ENCODE measurements at regions not wholly inside any gene's neighbourhood (a gene's known extent, or its start where the extent isn't known, plus 50 kb on each side); places are given as distances from the start of the nearest gene placed in this dataset.

DNA sequence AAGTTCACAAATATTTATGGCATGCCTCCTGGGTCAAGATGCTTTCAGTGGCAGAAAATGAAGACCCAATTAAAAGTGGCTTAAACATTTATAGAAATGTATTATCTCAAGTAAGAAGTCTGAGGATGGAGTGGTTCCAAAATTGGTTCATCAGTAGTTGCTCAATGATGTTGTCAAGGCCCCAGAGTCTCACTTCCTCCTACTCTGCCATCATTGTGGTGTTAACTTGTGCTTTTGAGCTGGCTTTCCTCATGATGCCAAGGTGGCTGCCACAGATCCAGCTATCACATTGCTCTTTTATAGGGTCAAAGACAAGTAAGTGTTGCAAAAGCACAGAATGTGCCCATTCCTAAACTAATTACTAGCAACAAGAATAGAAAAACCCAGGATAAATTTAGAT, 404.6 kb upstream of the NRP1 start:
- no peak for DNase-seq (ENCODE audit: low spot score)

DNA sequence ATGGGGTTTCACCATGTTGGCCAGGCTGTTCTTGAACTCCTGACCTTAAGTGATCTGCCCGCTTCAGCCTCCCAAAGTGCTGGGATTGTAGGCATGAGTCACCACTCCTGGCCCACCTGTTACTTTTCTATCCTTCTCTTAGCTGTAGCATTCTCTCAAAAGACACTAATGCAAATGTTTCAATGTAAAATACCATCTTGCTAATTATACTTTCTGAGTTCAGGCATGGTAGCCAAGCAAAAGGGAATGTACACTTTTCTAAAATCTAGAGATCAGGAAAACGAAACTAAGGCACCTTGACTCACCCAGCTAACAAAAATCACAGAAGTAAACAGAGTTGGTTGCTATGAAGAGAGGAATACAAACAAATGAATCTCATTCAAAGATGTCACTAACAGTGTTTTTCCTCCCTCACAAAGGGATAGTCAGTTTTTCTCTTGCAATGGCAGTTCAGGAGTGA, 401.0 kb upstream of the NRP1 start:
- no peak for DNase-seq (ENCODE audit: low spot score)

DNA sequence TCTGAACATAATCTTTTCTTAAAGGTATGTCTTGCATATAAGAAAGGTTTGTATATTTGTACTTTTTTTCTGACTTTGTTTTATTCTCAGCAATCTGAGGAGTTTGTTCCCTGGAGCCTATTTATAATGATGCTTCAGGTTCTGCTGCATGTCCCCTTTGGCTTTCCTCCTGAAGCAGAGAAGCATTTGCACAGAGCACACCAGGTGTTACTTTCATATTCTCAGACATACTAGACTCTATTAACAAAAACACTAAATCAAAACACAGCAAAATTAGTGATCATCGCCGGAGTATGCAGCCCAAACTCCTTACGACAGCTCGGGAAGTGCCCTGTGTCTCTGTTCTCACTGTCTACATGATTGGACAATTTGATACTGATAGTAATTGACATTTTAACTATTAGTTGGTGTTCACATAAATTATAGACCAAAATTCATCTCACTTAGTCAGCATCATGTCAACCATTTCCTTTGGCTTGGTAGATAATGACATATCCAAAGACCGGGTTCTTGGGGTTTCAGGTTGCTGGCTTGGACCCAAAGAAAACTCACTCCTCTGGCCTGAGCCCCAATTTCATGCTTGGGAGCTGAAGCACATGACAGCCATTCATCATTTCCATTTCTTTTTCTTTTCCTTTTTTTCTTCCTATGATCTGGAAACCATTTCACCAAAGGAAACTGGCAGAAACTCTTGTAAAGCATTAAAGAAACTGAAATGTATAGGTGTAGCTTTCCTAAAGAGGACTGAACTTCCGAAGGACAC, 400.1 kb upstream of the NRP1 start:
- no peak for DNase-seq (ENCODE audit: low spot score)

DNA sequence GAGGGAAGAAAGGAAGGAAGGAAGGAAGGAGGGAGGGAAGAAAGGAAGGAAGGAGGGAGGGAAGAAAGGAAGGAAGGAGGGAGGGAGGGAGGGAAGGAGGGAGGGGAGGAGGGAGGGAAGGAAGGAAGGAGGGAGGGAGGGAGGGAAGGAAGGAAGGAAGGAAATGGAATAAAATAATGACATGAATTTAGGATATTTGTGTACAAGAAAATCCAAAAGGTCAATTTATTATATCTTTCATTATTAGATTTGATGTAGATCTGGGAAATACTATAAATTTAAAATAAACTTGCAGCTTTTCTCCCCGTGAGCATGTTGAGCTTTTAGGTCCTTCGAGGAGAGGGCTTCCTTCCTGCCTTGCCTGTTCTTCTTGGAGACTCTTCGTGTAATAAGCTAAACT, 398.6 kb upstream of the NRP1 start:
- DNase-seq (ENCODE audit: low spot score): no peak

DNA sequence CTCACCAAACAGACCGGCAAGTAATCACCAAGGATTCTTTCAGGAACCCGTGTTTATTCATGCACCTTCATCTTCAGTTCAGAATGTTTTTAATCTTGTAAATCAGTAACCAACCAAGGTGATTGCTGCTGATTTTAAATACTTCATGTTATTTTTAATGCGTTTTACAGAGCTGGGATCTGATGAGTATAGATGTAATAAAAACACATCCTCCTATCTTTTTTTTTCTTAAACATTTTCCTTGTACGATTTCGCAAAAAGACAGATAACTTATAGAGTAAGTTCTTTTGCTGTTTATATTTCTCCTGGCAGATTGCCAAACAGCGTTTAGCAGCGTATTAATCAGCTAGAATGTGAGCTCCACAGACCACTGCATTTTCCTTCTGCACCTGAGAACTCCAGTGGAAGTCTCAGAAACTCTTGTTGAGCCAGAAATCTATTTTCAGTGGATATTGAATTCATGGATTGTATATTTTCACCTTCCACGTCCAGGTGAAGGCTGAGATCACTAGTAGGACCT, 397.8 kb upstream of the NRP1 start:
- no peak for DNase-seq (ENCODE audit: low spot score)

DNA sequence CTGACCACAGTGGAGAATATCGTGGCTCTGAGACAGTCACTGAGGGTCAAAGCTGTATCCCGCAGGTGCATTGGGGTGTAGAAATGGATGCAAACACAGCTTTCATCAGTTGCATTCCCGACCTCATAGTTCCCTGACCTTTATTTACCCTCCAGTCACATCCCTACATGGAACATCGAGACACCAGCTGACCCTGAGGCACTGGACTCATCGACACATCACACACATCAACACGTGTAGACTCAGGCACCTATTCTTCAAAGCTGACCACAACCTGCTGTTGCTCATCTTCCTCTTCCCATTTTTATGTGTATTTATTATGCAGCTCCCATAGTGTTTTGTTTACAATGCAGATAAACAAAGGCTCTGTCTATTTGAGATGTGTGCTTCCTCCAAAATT, 396.9 kb upstream of the NRP1 start:
- DNase-seq (ENCODE audit: low spot score): no peak

DNA sequence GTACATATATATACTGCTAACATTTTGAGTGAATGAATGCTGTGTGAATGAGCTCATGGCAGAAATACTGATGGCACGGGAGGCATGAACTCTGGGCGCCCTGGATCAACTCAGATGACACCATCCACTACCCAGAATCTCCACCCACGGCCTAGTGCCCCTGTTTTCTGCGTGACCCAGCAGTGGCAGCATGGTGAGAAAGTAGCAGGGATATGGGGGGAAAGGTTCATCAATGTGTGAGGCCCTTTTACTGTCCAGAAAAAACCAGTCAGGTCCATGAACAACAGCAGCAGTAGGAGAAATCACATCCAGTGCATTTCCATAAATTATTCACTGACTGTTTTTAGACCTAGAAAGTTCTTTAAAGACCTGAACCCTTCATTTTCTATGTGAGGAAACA, 391.0 kb upstream of the NRP1 start:
- DNase-seq (ENCODE audit: low spot score): no peak

DNA sequence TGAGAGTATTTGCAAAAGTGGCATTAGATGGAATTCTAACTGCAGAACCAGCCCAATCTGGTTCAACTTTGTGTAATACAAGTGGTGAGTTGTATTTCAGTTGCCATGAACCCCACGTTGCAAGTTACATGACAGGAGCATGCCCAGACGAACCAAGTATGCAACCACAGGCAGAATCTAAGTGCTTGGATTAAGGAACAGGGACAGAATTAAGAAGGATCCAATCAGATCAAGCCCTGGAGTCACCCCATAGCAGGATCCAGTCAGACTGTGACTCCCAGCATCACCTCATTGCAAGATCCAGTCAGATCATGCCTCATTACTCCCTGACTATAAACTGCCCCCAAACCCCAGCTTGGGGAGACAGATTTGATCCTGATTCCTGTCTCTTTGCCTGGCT, 388.7 kb upstream of the NRP1 start:
- no peak for DNase-seq (ENCODE audit: low spot score)

DNA sequence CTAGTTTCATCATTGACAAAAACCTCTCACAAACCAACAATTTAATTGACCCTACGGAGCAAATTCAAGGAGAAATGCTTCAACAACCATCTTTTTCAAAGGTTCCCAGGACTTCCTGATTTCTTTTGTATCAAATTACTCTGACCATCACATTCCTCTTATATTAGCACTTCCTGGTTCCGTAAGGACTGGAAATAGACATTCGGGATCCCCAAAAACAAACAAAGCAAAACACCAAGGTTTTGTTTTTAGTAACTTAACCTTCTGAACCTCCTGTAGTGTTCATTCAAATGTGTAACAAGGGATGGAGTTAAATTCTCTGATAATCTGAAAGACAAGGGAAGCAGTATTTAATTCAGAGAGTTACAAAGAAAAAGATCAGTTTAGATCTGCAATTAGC, 387.6 kb upstream of the NRP1 start:
- no peak for DNase-seq (ENCODE audit: low spot score)

DNA sequence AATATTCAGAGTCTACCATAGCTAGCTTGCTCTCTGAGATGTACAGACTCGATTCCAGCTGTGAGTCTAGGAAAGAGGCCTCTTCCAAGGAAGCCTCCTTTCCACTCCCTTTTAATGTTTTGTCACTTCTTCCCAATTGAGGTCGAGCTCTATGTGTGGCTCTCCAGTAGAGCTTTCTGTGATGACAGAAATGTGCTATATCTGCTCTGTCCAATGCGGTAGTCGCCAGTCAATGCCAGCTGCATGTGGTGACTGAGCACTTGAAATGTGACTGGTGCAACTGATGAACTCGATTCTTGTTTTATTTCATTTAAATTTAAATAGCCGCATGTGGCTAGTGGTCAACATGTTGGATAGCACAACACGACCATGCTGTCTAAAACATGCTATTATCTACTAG, 387.0 kb upstream of the NRP1 start:
- no peak for DNase-seq (ENCODE audit: low spot score)

DNA sequence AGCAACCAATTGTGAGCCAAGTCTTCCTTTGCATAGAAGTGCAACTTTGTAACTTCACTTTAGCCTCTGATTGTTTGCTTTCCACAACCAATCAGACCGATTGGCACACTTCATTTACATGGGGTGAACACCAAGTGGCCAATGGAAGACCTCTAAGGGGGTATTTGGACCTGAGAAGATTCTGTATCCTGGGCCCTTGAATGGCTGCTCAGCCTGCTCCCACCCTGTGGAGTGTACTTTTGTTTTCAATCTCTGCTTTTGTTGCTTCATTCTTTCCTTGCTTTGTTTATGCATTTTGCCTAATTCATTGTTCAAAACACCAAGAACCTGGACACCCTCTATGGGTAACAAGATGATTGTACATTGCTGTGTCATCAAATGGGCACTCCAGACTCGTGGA, 385.7 kb upstream of the NRP1 start:
- no peak for DNase-seq (ENCODE audit: low spot score)

DNA sequence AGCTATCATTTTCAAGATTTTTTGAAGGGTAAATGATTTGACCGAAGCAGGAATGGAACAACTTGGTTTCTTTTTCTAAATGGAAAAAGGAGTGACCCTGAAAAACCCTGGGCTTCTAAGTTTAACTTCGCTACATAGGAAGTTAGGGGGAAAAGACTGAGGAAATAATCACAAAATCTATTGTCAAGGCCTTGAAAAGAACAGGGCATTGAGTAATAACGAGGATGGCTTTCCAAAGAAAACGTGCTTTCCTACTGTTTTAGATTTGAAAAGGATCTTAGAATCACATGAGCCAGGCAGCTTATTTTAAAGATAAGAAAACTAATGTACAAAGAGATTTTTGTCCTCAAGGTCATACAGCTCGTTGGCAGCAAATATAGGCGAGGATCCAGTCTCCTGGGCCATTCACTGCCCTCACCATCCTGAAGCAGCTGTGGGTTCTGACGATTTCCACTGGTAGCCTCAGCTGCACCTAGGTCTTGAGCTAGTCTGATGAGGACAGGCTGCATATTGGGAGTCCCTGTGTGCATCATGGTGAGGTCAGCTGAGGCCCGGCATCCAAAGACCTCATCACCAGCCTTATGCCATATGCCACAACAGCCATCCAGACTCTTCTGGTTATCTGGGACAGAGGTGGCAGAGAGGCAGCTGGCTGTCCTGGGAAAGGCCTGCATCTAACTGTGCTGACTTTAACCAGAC, 384.7 kb upstream of the NRP1 start:
- no peak for DNase-seq (ENCODE audit: low spot score)

DNA sequence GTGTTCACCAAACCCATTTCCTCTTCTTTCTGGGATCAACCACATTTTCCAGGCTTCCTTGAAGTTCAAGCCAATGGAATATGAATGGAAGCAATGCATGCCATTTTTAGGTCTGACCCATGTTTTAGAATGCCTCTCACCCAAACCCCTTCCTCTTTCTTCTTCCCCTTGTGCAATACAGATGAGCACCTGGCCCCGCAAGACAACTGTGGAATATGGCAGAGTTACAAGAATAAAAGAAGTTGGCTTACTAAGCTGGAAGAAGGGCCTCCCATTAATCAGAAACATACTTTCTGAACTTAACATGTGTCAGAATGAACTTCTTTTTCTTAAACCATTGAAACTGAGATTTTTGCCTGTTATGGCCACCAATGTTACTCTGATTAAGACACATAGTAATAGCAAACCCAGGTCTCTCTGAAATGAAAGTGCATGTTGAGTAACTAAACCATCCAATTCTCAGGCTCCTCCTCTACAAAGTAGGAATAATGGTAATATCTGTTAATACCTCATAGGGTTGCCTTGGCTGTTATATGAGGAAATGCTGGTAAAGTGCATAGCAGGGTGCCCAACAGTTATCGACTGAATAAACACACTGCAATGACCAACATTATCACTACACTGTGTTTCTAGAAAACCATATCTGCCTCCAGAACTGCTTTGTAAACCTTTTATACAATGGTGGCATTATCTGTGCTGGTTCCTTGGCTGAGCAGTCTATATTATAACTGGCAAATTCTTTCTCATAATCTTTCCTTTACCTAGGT, 382.2 kb upstream of the NRP1 start:
- no peak for DNase-seq (ENCODE audit: low spot score)

DNA sequence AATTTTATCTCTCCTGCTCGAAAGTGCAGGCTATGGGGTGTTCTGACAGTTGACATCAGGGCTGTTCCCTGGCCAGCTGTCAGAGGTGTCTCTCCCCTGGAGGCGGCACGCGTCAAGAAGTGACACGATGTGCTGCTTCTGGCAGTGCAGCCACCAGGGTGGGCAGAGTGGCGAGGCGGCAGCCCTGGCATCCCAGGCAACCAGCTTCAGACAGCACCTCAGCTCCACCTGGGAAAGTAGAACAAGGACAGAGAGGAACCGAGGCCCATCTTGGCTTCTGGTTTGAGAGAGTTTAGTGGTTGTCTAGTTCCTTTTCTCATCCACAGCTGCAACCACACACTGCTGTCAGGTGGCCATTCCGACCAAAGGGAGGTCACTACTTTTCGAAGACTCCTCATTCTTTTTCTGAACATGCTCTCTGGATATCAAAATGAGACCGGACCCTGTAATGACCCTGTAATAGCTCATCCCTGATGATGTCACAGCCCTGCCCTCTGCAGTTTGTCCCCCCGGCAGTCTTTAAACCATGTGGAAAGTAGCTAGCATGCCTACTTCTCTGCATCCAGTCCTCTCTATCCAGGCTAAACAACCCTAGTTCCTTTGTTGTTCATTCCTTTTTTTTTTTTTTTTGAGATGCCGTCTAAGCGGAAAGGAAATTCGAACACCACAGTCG, 381.0 kb upstream of the NRP1 start:
- DNase-seq (ENCODE audit: low spot score): no peak

DNA sequence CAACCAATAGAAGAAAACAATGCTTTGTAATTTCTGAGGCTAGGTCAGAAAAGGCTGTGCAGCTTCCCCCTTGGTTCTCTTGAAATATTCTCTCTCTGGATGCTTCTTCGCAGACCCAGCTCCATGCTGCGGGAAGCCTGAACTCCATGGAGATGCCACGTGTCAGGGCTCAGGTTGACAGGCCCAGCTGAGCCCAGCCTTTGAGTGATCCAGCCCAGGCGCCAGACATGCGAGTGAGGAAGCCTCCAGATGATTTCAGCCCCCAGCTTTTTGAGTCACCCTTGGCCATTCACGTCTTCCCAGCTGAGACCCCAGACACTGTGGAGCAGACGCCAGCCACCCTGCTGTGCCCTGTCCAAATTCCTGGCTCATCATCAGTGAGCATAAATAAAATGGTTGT, 378.4 kb upstream of the NRP1 start:
- DNase-seq (ENCODE audit: low spot score): no peak

DNA sequence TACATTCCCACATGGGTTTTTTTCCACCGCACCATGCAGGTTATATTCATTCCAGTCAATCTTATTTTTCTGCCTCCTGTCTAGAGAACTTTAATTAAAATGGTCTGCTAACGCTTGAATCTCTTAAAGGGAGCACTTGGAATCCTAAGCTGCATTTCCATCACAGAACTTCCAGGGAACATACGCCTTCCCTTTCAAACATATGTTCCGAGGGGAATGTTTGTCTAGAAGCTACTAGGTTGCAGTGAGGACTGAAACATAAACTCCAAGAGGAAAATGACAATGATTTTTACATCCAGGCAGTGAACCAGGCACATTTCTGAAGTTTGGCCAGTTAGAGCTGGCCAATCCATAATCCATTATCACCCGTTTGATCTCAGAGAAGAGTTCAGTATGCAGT, 375.5 kb upstream of the NRP1 start:
- DNase-seq (ENCODE audit: low spot score): no peak

DNA sequence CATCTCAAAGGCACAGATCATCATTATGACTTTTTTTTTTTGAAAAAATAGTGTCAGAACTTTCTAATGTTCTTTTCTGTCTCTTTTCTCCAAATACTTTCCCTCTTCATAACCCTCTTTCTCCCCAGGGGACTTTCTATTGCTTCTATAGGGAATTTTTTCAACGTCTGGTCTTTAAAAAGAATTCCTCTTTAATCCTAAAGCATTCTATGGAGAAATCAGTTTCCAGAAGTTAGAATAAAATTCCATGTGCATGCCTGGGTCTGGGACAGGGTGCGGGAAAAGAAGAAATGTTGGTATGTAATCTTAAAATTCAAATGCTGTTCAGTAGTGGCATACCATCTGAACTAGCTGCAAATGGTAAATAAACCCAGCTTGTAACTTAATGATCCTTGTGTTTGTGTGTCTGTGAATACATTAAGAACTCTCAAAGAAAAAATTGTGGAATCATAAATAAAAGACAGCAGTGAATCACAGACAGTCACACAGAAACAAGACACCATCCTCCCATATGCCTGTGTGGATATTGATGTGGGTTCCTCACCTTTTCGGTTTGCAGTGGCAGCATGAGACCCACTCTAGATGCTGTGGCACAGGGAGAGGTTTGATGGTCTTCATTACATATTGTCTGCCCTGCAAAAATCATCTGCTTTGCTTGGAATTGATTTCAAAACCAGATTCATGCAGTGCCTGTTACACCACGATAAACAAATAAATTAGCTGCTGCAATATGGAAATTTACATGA, 374.7 kb upstream of the NRP1 start:
- no peak for DNase-seq (ENCODE audit: low spot score)

DNA sequence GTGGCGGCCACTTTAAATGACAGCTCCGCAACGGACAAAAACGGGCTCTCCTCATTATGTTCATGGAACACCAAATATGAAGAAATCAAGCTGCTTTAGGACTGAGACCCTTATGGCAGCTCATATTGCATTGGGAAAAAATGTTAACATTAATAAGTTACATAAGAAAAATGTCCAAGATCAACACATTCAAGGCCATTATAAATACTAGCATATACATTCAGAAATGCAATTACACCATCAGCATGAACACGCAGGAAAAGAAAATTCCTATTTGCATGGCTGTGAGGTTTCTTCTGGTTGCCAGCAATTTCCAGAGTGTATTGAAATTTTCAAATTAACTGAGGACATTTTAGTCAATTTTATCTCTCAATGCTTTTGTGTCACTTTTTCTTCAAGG, 374.1 kb upstream of the NRP1 start:
- DNase-seq (ENCODE audit: low spot score): no peak

DNA sequence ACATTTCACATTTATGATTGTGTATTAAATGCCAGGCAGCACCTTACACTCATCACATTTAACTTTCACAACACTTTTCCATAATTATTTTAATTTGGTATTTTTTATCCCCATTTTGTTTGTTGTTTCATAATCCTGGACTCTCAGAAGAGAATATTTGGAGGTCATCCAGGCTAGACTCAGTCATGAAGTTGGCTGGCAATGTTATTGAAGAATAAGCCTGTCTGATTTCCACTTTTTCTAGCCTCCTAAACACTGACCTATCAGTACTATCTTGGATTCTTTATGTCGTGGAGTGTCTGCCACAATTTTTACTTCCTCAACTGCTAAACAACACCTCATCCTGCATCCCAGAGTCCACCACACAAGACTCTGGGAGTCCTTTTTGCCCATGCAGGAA, 372.3 kb upstream of the NRP1 start:
- DNase-seq (ENCODE audit: low spot score): no peak

DNA sequence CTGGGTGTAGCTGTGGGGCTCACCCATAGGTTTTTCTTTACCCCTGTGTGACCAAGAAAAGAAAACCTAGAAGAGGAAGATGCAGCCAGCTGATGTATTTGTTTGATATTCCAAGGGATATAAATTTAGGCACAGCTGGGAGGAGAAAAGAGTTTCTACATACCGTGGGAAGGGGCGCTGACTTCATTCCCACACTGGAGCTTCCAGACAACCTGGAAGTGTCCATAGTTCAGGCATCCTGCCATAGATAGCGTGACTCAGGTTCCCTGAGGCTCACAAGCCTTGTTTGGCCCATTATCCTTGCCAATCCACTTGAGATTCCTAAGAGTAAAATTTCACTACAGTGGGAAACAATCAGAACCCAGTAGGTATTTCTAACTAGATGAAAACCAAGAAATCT, 371.7 kb upstream of the NRP1 start:
- DNase-seq (ENCODE audit: low spot score): no peak

DNA sequence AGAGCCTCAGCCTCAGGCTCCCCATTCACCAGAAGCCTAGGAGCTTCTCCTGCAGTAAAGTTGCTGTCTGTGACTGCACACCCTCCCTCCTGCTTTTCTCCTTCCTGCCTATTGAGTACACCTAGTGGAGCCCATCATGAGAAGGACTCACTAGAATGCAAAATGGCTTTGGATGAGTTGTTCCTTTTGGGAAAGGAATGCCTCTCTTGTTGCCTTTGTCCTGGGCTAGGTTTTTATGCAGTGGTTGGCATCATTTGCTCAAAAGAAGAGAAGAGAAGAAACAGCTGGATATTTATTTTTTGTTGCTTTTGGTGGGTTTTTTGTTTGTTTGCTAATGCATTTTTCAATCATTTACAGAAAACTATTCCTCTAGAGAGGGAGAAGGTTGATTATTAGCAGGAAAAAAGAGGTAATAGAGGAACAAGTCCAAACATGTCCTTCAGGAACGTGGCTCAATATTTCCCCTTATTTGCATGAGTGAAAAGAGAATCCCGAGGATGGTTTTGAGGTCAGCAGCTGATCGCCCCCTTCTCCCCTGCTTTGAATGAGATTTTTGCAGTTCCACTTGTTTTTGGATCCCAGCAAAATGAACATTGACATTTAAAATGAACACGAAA, 369.9 kb upstream of the NRP1 start:
- no peak for DNase-seq (ENCODE audit: low spot score)

Data from CD4-positive, alpha-beta T cell treated with Interleukin-15 for 4 hours (primary cell).